SK-MEL-5 (cell line): ENCODE measurements at regions not wholly inside any gene's neighbourhood (a gene's known extent, or its start where the extent isn't known, plus 50 kb on each side); places are given as distances from the start of the nearest gene placed in this dataset.

Experiments
- DNase-seq: peaks from one replicate; pipeline ENCODE4 v3.0.0-alpha.2; 2016; ENCODE audit warnings: low read depth, low spot score
- in situ Hi-C: cut with HindIII; loops from 2 replicates; pipeline ENCODE4 v1.10.0; 2016; ENCODE audit warnings: low sequenced_read_pairs, high pct_unique_total_duplicates, low pct_unique_long_range_greater_than_20kb

DNA sequence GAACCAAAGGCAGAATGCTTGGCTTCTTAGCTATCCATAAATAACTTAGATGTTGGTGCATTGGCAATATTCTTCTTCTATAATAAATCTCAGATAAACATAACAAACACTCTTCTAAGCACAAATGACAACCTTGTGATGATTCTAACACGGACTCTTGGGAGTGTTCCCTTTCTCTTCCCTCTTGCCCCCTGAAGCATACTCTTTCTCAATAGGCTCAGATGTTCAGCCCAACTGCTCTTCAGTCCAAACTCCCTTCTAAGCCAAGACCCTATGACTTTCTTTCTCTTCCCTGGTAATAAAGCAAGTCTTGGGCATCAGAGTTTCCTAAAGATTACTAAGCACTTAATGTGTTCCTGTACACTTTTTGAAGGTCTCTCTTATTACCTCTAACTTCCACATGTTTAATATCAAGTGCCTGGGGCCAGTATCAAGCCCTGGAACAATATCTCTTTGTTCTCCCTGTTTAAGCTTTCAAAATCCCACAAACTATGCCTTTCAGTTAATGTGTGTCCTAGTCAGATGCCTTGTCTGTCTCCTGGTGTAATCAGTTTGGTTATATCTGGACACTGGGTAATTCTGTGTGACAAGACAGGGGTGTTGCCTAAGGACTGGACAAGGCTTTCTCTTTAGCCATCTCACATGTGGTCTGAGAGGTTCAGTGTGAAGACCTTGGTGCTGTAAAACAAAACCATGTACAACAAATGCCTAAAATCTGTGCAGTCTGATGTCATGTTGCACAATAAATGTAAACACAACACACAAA lies 92.9 kb upstream of the IVNS1ABP start:
- in situ Hi-C loops, result loop anchor here (10.0 kb wide), 2 partner anchors 75 to 115 kb away; no protein-coding TSS in a partner anchor
- DNase-seq, result peak; percentile 100

DNA sequence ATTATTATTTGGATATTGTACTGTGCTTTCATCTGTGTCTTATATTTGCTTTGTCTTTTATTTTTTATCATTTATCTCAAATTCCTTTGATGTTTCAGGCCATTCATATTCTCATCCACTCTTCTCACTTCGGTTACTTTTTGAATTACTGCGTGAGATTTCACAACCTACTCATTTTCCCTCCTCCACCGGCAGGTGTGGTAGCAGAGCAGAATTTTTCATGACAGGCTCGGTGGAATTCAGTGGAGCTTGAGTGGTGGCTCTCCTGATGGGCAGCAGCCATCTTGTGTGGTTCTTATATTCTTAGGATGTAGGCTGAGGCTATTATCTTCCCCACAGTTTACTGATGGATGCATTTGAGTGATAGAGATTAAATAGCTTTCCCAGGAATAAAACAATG lies 92.3 kb upstream of the IVNS1ABP start:
- in situ Hi-C loops, result no loop called here

DNA sequence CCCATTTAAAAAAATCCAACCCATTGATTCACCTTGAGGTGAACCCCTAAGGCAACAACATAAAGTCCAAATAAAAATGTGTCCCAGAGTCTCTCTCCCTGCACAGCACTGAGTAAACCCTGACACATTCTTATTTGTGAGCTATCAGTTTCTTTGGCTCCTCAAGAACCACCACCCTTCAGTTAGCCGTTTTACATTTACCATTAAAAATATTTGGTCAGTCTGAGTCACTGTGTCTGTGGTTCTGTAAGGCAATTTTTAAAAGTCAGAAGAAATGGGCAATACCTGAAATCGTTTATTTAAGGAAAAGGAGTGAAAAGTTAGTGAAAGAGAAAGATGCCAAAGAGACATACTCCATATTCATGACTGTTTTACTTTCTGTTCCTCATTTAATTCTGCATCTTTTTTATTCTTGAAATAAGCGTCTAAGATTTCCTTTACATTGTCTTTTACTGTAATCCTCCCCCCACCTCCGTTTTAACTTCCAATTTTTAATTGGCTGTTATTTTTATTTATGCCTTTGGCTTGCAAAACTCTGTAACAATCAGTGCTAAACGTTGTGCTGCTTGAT lies 91.7 kb upstream of the IVNS1ABP start:
- no peak for DNase-seq
- in situ Hi-C loops, result no loop called here

More for the DNA sequence above, 92.3 kb upstream of the IVNS1ABP start:
- DNase-seq, result peak; percentile 62

- DNase-seq, result no peak
- in situ Hi-C loops, result no loop called here
These were observed 89.6 kb upstream of the IVNS1ABP start for GRCh38 chr1:185406691-185407009.

- in situ Hi-C loops, result no loop called here
- peak; percentile 98 for DNase-seq
These were observed 89.1 kb upstream of the IVNS1ABP start for GRCh38 chr1:185406006-185406690.

GRCh38 chr1:185404907-185405568 lies 88.0 kb upstream of the IVNS1ABP start:
- in situ Hi-C loops, result no loop called here
- DNase-seq, result peak; percentile 46

DNA sequence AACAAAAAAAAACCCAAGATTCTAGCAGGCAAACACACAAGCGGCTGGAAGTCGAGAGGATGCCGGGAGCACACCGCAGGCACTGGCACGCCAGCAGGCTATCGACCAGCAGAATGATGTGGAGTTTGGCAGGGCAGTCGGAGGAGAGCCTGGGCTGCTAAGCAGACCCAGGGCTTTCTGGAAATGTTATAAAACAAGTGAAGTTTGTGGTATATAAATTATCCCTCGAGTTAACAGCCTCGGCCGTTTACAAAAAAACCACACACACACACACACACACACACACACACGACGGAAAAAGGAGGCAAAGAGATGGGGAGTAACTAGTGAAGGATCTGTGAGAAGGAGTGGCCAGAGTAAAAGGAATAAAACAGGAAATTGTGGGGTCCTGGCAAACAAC lies 87.2 kb upstream of the IVNS1ABP start:
- no peak for DNase-seq
- in situ Hi-C loops, result no loop called here

GRCh38 chr1:185402930-185403329 lies 85.9 kb upstream of the IVNS1ABP start:
- DNase-seq, result no peak
- in situ Hi-C loops, result no loop called here

GRCh38 chr1:185401019-185401418 lies 84.0 kb upstream of the IVNS1ABP start:
- no peak for DNase-seq
- in situ Hi-C loops, result no loop called here

- in situ Hi-C loops, result no loop called here
These were observed 83.0 kb upstream of the IVNS1ABP start for GRCh38 chr1:185400052-185400451.

GRCh38 chr1:185398599-185398998 lies 81.6 kb upstream of the IVNS1ABP start:
- in situ Hi-C loops, result no loop called here
- no peak for DNase-seq

More at GRCh38 chr1:185400052-185400451, 83.0 kb upstream of the IVNS1ABP start:
- no peak for DNase-seq

GRCh38 chr1:185398022-185398421 lies 81.0 kb upstream of the IVNS1ABP start:
- no peak for DNase-seq
- in situ Hi-C loops, result no loop called here

- no peak for DNase-seq
- in situ Hi-C loops, result no loop called here
These were observed 80.1 kb upstream of the IVNS1ABP start for GRCh38 chr1:185397183-185397582.

DNA sequence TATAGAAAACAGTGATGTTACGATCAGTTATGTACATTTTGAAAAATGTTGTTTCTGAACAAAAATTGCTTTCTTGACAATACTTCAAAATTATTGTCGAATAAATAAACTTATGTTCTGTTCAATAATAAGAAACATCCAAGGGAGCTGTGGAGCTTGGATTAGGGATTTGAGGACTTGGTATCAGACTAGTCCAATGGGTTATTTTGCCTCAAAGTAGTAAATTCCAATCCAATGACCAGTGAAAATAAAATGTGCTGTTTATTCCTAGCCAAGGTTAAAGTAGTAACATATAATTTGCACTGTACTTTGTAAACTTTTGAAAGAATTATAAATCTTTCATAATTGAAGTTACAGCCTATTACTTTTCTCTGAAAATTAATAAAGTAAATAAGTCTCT lies 79.1 kb upstream of the IVNS1ABP start:
- in situ Hi-C loops, result no loop called here
- no peak for DNase-seq

- no peak for DNase-seq
- in situ Hi-C loops, result no loop called here
These were observed 76.8 kb upstream of the IVNS1ABP start for GRCh38 chr1:185393815-185394214.

DNA sequence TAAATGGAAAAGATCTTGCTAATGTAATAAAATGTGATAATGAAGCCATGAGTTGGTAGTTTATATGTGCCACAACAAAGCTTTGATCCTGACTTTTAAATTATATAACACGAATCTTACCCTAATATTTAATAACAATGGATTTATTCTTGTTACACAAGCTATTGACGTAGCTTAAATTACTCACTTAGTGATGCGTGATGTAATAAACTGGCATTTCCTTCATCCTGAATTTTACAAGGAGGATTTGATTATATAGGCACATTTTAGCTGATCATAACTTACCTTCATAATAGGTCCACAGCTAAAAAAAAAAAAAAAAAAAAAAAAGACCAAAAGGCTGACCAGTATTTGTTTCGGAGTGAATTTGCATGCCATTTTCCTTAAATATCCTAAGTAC lies 76.2 kb upstream of the IVNS1ABP start:
- in situ Hi-C loops, result no loop called here

GRCh38 chr1:185388815-185389214 lies 71.8 kb upstream of the IVNS1ABP start:
- DNase-seq, result no peak
- in situ Hi-C loops, result no loop called here

More for the DNA sequence above, 76.2 kb upstream of the IVNS1ABP start:
- DNase-seq, result no peak

- DNase-seq, result no peak
- in situ Hi-C loops, result no loop called here
These were observed 71.3 kb upstream of the IVNS1ABP start for GRCh38 chr1:185388346-185388745.
